SU-DHL-6 (cell line): ENCODE measurements at regions not wholly inside any gene's neighbourhood (a gene's known extent, or its start where the extent isn't known, plus 50 kb on each side); places are given as distances from the start of the nearest gene placed in this dataset.

ENCODE experiments used
- H2AFZ ChIP-seq: fragments of 200-600 bp; sonication (generic); 2 replicates; pipeline ENCODE4 v1.6.1; 2014; ENCODE audit warnings: low read depth, mild to moderate bottlenecking, moderate library complexity, mixed read lengths, antibody characterized with exemption, low read length; ENCODE audit not compliant: severe bottlenecking
- H3F3A ChIP-seq: fragments of 200-600 bp; shearing (Covaris generic); 2 replicates; pipeline ENCODE4 v1.6.0; 2016; ENCODE audit warnings: antibody characterized with exemption, mild to moderate bottlenecking; ENCODE audit not compliant: insufficient read depth
- H3K27ac ChIP-seq: fragments of 200-600 bp; sonication (generic); 2 replicates; pipeline ENCODE4 v1.5.1; 2016; ENCODE audit warnings: low read depth, mild to moderate bottlenecking, low read length, moderate library complexity, mixed read lengths
- H3K27me3 ChIP-seq: fragments of 200-600 bp; sonication (generic), shearing (Covaris generic); 2 replicates; pipeline ENCODE4 v1.6.0; 2014; ENCODE audit warnings: mild to moderate bottlenecking, low read length
- H3K36me3 ChIP-seq: fragments of 200-600 bp; sonication (generic); 2 replicates; pipeline ENCODE4 v1.6.1; 2014; ENCODE audit warnings: mild to moderate bottlenecking, low read length, mixed read lengths
- H3K4me2 ChIP-seq: fragments of 300-600, 200-600 bp; shearing (Covaris generic), sonication (generic); 2 replicates; pipeline ENCODE4 v1.6.0; 2014; ENCODE audit warnings: low read length, low read depth, mild to moderate bottlenecking; ENCODE audit not compliant: poor library complexity, severe bottlenecking
- H3K4me3 ChIP-seq: fragments of 200-600 bp; sonication (generic); 2 replicates; pipeline ENCODE4 v1.5.1; 2014; ENCODE audit warnings: antibody characterized with exemption, low read length, mild to moderate bottlenecking, mixed read lengths; ENCODE audit not compliant: insufficient read depth, poor library complexity, severe bottlenecking
- H3K79me2 ChIP-seq: fragments of 200-600 bp; sonication (generic); 2 replicates; pipeline ENCODE4 v1.6.1; 2014; ENCODE audit warnings: mild to moderate bottlenecking, low read length, moderate library complexity; ENCODE audit not compliant: insufficient read depth
- H3K9ac ChIP-seq: fragments of 200-600 bp; sonication (generic); 2 replicates; pipeline ENCODE4 v1.7.0; 2014; ENCODE audit warnings: mild to moderate bottlenecking, low read length
- H3K9me2 ChIP-seq: fragments of 200-600 bp; sonication (generic); replicated peaks from 2 replicates; pipeline ENCODE4 v1.6.1; 2014; ENCODE audit warnings: low read length; ENCODE audit not compliant: insufficient read depth
- H3K9me3 ChIP-seq: fragments of 200-600 bp; sonication (generic); 2 replicates; pipeline ENCODE4 v1.6.1; 2014; ENCODE audit warnings: low read length, mixed read lengths; ENCODE audit not compliant: insufficient read depth
- H4K20me1 ChIP-seq: fragments of 200-600 bp; sonication (generic); 2 replicates; pipeline ENCODE4 v1.6.1; 2014; ENCODE audit warnings: low read depth, mild to moderate bottlenecking, antibody characterized with exemption, low read length, moderate library complexity, mixed read lengths
- EZH2phosphoT487 ChIP-seq: fragments of 200-600 bp; sonication (generic), shearing (Covaris generic); conservative IDR thresholded peaks from 2 replicates; pipeline ENCODE4 v1.6.1; 2018; ENCODE audit warnings: mild to moderate bottlenecking, antibody characterized with exemption, low read length, moderate library complexity, mixed read lengths
- TF ChIP-seq, protein P1 (sequence below): fragments of 200-600 bp; sonication (generic); IDR thresholded peaks from one replicate; pipeline ENCODE4 v1.5.1; 2017; ENCODE audit warnings: antibody characterized with exemption, mild to moderate bottlenecking, low read length, moderate library complexity; ENCODE audit not compliant: insufficient read depth, poor library complexity, severe bottlenecking

DNA sequence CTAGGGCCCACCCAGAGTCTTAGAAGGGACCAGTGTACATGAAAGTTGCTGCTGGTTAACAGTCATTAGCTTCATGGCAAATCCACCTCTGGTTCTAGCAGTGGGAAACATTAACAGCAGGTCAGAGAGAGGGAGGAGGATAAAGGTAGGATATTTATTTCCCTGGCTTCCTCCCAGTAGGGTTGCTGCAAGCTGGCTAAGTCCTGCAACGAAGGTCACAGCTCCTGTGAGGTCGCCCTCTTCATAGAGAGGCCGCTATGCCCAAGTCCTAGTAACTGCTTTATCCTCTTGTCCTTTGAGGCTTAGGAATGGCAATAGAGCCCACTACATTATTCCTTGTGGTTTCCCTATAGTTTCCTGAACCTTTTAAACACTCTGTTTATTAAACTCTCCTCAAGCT is 84.0 kb upstream of the ACSL3 start:
- Histone ChIP-seq H4K20me1 (no peaks in the 10 kb centered on the region), H3K36me3 (no peaks in the 10 kb centered on the region), H2AFZ (no peak overlapping the region), H3K27me3 (no peaks in the 10 kb centered on the region), H3K9ac (no peak overlapping the region), H3K27ac (no peak overlapping the region), H3F3A (no peaks in the 10 kb centered on the region), H3K4me3 (no peak overlapping the region), H3K9me2 (no peaks in the 10 kb centered on the region), H3K4me2 (no peak overlapping the region), H3K79me2 (no peaks in the 10 kb centered on the region), H3K9me3 (no peaks in the 10 kb centered on the region)
- TF ChIP-seq, protein P1, sequence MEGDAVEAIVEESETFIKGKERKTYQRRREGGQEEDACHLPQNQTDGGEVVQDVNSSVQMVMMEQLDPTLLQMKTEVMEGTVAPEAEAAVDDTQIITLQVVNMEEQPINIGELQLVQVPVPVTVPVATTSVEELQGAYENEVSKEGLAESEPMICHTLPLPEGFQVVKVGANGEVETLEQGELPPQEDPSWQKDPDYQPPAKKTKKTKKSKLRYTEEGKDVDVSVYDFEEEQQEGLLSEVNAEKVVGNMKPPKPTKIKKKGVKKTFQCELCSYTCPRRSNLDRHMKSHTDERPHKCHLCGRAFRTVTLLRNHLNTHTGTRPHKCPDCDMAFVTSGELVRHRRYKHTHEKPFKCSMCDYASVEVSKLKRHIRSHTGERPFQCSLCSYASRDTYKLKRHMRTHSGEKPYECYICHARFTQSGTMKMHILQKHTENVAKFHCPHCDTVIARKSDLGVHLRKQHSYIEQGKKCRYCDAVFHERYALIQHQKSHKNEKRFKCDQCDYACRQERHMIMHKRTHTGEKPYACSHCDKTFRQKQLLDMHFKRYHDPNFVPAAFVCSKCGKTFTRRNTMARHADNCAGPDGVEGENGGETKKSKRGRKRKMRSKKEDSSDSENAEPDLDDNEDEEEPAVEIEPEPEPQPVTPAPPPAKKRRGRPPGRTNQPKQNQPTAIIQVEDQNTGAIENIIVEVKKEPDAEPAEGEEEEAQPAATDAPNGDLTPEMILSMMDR: no peak
- no peak for TF ChIP-seq EZH2phosphoT487

- Histone ChIP-seq H3K79me2 (no peaks in the 10 kb centered on the region), H3F3A (no peaks in the 10 kb centered on the region), H3K27me3 (no peaks in the 10 kb centered on the region), H3K9ac (no peak overlapping the region), H4K20me1 (no peaks in the 10 kb centered on the region), H3K27ac (no peak overlapping the region), H3K36me3 (no peaks in the 10 kb centered on the region), H3K4me3 (no peak overlapping the region), H3K4me2 (no peak overlapping the region), H3K9me3 (no peaks in the 10 kb centered on the region), H2AFZ (no peak overlapping the region), H3K9me2 (no peaks in the 10 kb centered on the region)
- TF ChIP-seq EZH2phosphoT487: no peak
- TF ChIP-seq, protein P1: no peak
These were observed 82.4 kb upstream of the ACSL3 start for GRCh38 chr2:222778400-222778799.

GRCh38 chr2:222779145-222779832 is 81.5 kb upstream of the ACSL3 start:
- TF ChIP-seq, protein P1: no peak
- Histone ChIP-seq H3K27me3 (no peaks in the 10 kb centered on the region), H3F3A (no peaks in the 10 kb centered on the region), H3K79me2 (no peaks in the 10 kb centered on the region), H3K9me2 (no peaks in the 10 kb centered on the region), H4K20me1 (no peaks in the 10 kb centered on the region), H3K9ac (no peak overlapping the region), H3K36me3 (no peaks in the 10 kb centered on the region), H3K4me2 (no peak overlapping the region), H3K4me3 (no peak overlapping the region), H3K9me3 (no peaks in the 10 kb centered on the region), H3K27ac (no peak overlapping the region), H2AFZ (no peak overlapping the region)

DNA sequence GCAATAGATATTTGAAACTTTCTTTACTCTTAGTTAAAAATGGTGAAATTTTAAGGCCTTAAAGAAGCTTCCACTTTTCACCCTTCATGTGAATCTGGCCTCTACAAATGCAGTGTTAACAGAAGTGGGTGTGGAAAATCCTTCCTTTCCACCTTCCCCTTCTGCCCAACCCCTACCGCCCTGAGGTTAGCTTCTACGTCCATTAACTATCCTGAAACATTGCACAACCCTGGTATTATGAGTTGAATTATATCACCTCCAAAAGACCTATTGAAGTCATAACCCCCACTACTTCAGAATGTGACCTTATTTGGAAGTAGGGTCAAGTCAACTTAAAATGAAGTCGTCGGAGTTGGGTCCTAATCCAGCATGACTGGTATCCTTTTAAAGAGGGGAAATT is 80.8 kb upstream of the ACSL3 start:
- H3K27me3 ChIP-seq: no peaks in the 10 kb centered on the region
- no peak overlapping the region for H3K9ac ChIP-seq
- H3K4me3 ChIP-seq: no peak overlapping the region
- H3K27ac ChIP-seq: no peak overlapping the region
- no peaks in the 10 kb centered on the region for H3K79me2 ChIP-seq
- H3K4me2 ChIP-seq: no peak overlapping the region
- no peaks in the 10 kb centered on the region for H4K20me1 ChIP-seq
- TF ChIP-seq, protein P1: no peak
- no peak for TF ChIP-seq EZH2phosphoT487
- no peaks in the 10 kb centered on the region for H3F3A ChIP-seq
- no peak overlapping the region for H2AFZ ChIP-seq
- no peaks in the 10 kb centered on the region for H3K9me3 ChIP-seq
- H3K36me3 ChIP-seq: no peaks in the 10 kb centered on the region
- no peaks in the 10 kb centered on the region for H3K9me2 ChIP-seq
